ENCODE measurements at regions not wholly inside any gene's neighbourhood (a gene's known extent, or its start where the extent isn't known, plus 50 kb on each side); places are given as distances from the start of the nearest gene placed in this dataset.
A peak's percentile ranks its signal among the peaks of the same experiment; 100 is the strongest.

- no peak for DNase-seq (ENCODE audit: low spot score)
- no peaks in the 10 kb centered on the region for H3K27me3 ChIP-seq (ENCODE audit: control insufficient read depth in 4 of 4, insufficient read depth in 4 of 4, low read length in 3 of 4)
- peaks cover 0 to 6% (median 3%) of the 10 kb centered on the region in 4 donors for H3K4me1 ChIP-seq (ENCODE audit: control insufficient read depth in 4 of 4, insufficient read depth in 4 of 4, low read length in 3 of 4)
- H3K36me3 ChIP-seq (ENCODE audit: control insufficient read depth in 4 of 4, insufficient read depth in 3 of 4, low read depth in 1 of 4, low read length in 3 of 4) = no peaks in the 10 kb centered on the region
- H3K9me3 ChIP-seq (ENCODE audit: control insufficient read depth in 4 of 4, low read length in 3 of 4) = no peaks in the 10 kb centered on the region
- H3K4me3 ChIP-seq (ENCODE audit: low read depth in 1 of 3, low read length in 3 of 3) = no peak overlapping the region
- no peak for TF ChIP-seq JUND (IDR thresholded peaks at IDR 0.05)
- peak; percentile 39 for TF ChIP-seq HNF4G (IDR thresholded peaks at IDR 0.05)
- TF ChIP-seq, protein P1, sequence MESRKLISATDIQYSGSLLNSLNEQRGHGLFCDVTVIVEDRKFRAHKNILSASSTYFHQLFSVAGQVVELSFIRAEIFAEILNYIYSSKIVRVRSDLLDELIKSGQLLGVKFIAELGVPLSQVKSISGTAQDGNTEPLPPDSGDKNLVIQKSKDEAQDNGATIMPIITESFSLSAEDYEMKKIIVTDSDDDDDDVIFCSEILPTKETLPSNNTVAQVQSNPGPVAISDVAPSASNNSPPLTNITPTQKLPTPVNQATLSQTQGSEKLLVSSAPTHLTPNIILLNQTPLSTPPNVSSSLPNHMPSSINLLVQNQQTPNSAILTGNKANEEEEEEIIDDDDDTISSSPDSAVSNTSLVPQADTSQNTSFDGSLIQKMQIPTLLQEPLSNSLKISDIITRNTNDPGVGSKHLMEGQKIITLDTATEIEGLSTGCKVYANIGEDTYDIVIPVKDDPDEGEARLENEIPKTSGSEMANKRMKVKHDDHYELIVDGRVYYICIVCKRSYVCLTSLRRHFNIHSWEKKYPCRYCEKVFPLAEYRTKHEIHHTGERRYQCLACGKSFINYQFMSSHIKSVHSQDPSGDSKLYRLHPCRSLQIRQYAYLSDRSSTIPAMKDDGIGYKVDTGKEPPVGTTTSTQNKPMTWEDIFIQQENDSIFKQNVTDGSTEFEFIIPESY (IDR thresholded peaks at IDR 0.05) = no peak
- no peak for TF ChIP-seq FOXA1 (IDR thresholded peaks at IDR 0.05)
- no peak for TF ChIP-seq TAF1 (conservative IDR thresholded peaks at IDR 0.05)
- TF ChIP-seq RAD21 (IDR thresholded peaks at IDR 0.05) = peak in 1 of 2 donors; percentile 57
- TF ChIP-seq, protein P2, sequence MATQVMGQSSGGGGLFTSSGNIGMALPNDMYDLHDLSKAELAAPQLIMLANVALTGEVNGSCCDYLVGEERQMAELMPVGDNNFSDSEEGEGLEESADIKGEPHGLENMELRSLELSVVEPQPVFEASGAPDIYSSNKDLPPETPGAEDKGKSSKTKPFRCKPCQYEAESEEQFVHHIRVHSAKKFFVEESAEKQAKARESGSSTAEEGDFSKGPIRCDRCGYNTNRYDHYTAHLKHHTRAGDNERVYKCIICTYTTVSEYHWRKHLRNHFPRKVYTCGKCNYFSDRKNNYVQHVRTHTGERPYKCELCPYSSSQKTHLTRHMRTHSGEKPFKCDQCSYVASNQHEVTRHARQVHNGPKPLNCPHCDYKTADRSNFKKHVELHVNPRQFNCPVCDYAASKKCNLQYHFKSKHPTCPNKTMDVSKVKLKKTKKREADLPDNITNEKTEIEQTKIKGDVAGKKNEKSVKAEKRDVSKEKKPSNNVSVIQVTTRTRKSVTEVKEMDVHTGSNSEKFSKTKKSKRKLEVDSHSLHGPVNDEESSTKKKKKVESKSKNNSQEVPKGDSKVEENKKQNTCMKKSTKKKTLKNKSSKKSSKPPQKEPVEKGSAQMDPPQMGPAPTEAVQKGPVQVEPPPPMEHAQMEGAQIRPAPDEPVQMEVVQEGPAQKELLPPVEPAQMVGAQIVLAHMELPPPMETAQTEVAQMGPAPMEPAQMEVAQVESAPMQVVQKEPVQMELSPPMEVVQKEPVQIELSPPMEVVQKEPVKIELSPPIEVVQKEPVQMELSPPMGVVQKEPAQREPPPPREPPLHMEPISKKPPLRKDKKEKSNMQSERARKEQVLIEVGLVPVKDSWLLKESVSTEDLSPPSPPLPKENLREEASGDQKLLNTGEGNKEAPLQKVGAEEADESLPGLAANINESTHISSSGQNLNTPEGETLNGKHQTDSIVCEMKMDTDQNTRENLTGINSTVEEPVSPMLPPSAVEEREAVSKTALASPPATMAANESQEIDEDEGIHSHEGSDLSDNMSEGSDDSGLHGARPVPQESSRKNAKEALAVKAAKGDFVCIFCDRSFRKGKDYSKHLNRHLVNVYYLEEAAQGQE (IDR thresholded peaks at IDR 0.05) = no peak
- TF ChIP-seq EGR1 (IDR thresholded peaks at IDR 0.05; ENCODE audit: low read depth in 2 of 2) = no peak
- peak; percentile 76 for TF ChIP-seq SP1 (IDR thresholded peaks at IDR 0.05)
- TF ChIP-seq, protein P3, sequence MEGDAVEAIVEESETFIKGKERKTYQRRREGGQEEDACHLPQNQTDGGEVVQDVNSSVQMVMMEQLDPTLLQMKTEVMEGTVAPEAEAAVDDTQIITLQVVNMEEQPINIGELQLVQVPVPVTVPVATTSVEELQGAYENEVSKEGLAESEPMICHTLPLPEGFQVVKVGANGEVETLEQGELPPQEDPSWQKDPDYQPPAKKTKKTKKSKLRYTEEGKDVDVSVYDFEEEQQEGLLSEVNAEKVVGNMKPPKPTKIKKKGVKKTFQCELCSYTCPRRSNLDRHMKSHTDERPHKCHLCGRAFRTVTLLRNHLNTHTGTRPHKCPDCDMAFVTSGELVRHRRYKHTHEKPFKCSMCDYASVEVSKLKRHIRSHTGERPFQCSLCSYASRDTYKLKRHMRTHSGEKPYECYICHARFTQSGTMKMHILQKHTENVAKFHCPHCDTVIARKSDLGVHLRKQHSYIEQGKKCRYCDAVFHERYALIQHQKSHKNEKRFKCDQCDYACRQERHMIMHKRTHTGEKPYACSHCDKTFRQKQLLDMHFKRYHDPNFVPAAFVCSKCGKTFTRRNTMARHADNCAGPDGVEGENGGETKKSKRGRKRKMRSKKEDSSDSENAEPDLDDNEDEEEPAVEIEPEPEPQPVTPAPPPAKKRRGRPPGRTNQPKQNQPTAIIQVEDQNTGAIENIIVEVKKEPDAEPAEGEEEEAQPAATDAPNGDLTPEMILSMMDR (IDR thresholded peaks at IDR 0.05; ENCODE audit: low read depth, low read length, missing input control) = no peak
- TF ChIP-seq FOXA2 (IDR thresholded peaks at IDR 0.05) = no peak
- no peak for TF ChIP-seq YY1 (IDR thresholded peaks at IDR 0.05)
- peak in 1 of 2 donors; percentile 73 for TF ChIP-seq RXRA (IDR thresholded peaks at IDR 0.05)
- TF ChIP-seq GABPA (IDR thresholded peaks at IDR 0.05 in 1 of 2, conservative IDR thresholded peaks at IDR 0.05 in 1 of 2) = no peak
- peak; percentile 46 to 87 for TF ChIP-seq HNF4A (conservative IDR thresholded peaks at IDR 0.05)
- TF ChIP-seq MAX (IDR thresholded peaks at IDR 0.05) = no peak
- no peak for TF ChIP-seq NR2F2 (IDR thresholded peaks at IDR 0.05)
- no peak for TF ChIP-seq ATF3 (IDR thresholded peaks at IDR 0.05)
- H3K27ac ChIP-seq (ENCODE audit: low read depth in 1 of 2, low read length in 2 of 2) = no peak overlapping the region
- no peak overlapping the region for H3K9ac ChIP-seq (ENCODE audit: low read depth in 1 of 2, low read length in 2 of 2)
Measured at GRCh38 chr2:8270699-8271098, 411.2 kb upstream of the ID2 start.
